ENCODE measurements at regions not wholly inside any gene's neighbourhood (a gene's known extent, or its start where the extent isn't known, plus 50 kb on each side); places are given as distances from the start of the nearest gene placed in this dataset.

GRCh38 chr3:29070959-29071634, 209.8 kb upstream of the RBMS3 start:
- DNase-seq = no peak

GRCh38 chr3:29072611-29073010, 208.3 kb upstream of the RBMS3 start:
- DNase-seq = no peak

- no peak for DNase-seq
These were observed 203.5 kb upstream of the RBMS3 start for GRCh38 chr3:29077356-29077755.

- DNase-seq = no peak
These were observed 201.5 kb upstream of the RBMS3 start for GRCh38 chr3:29079358-29079757.

GRCh38 chr3:29080967-29081366, 199.9 kb upstream of the RBMS3 start:
- no peak for DNase-seq

- DNase-seq = no peak
These were observed 197.8 kb upstream of the RBMS3 start for GRCh38 chr3:29083081-29083480.

GRCh38 chr3:29083676-29084075, 197.2 kb upstream of the RBMS3 start:
- no peak for DNase-seq

GRCh38 chr3:29088579-29088978, 192.3 kb upstream of the RBMS3 start:
- DNase-seq = no peak

GRCh38 chr3:29090912-29091597, 189.8 kb upstream of the RBMS3 start:
- no peak for DNase-seq

- DNase-seq = no peak
These were observed 189.2 kb upstream of the RBMS3 start for GRCh38 chr3:29091599-29092189.

GRCh38 chr3:29092348-29092747, 188.5 kb upstream of the RBMS3 start:
- no peak for DNase-seq

- no peak for DNase-seq
These were observed 181.6 kb upstream of the RBMS3 start for GRCh38 chr3:29099296-29099695.

GRCh38 chr3:29099775-29100174, 181.1 kb upstream of the RBMS3 start:
- no peak for DNase-seq

- no peak for DNase-seq
These were observed 180.6 kb upstream of the RBMS3 start for GRCh38 chr3:29100292-29100691.

- DNase-seq = no peak
These were observed 152.9 kb upstream of the RBMS3 start for GRCh38 chr3:29128001-29128400.

GRCh38 chr3:29137601-29138000, 143.3 kb upstream of the RBMS3 start:
- no peak for DNase-seq

- no peak for DNase-seq
These were observed 142.7 kb upstream of the RBMS3 start for GRCh38 chr3:29138171-29138570.

GRCh38 chr3:29140666-29141065, 140.2 kb upstream of the RBMS3 start:
- no peak for DNase-seq

GRCh38 chr3:29141197-29141917, 139.5 kb upstream of the RBMS3 start:
- DNase-seq = no peak

GRCh38 chr3:29141918-29142275, 139.0 kb upstream of the RBMS3 start:
- no peak for DNase-seq

- DNase-seq = no peak
These were observed 137.7 kb upstream of the RBMS3 start for GRCh38 chr3:29143151-29143550.

GRCh38 chr3:29144361-29144760, 136.5 kb upstream of the RBMS3 start:
- no peak for DNase-seq

GRCh38 chr3:29144807-29145206, 136.1 kb upstream of the RBMS3 start:
- DNase-seq = no peak

GRCh38 chr3:29145360-29145759, 135.5 kb upstream of the RBMS3 start:
- DNase-seq = no peak
